ENCODE measurements at regions not wholly inside any gene's neighbourhood (a gene's known extent, or its start where the extent isn't known, plus 50 kb on each side); places are given as distances from the start of the nearest gene placed in this dataset.
"Not testable (repeated sequence)": the region's sequence is repeated elsewhere in the genome, so short reads cannot be mapped to it uniquely, and the experiment has no call there.

- DNase-seq (ENCODE audit: low read depth in 3 of 3): no peak
Observed at GRCh38 chr18:49694402-49694801, 118.9 kb downstream of the ACAA2 start.

- no peak for DNase-seq (ENCODE audit: low read depth in 3 of 3)
Observed at GRCh38 chr18:49693717-49694005, 119.7 kb downstream of the ACAA2 start.

GRCh38 chr18:49692906-49693716, 120.2 kb downstream of the ACAA2 start:
- DNase-seq (ENCODE audit: low read depth in 3 of 3): no peak

GRCh38 chr18:49691177-49691608, 122.1 kb downstream of the ACAA2 start:
- no peak for DNase-seq (ENCODE audit: low read depth in 3 of 3)

- no peak for DNase-seq (ENCODE audit: low read depth in 3 of 3)
Observed at GRCh38 chr18:49690312-49690711, 123.0 kb downstream of the ACAA2 start.

GRCh38 chr18:49685231-49685942, 123.5 kb downstream of the LIPG start:
- no peak for DNase-seq (ENCODE audit: low read depth in 3 of 3)

GRCh38 chr18:49682803-49683190, 120.9 kb downstream of the LIPG start:
- not testable (repeated sequence) for DNase-seq (ENCODE audit: low read depth in 3 of 3)

- DNase-seq (ENCODE audit: low read depth in 3 of 3): no peak
Observed at GRCh38 chr18:49682173-49682802, 120.4 kb downstream of the LIPG start.

- DNase-seq (ENCODE audit: low read depth in 3 of 3): no peak
Observed at GRCh38 chr18:49681387-49681786, 119.5 kb downstream of the LIPG start.

- DNase-seq (ENCODE audit: low read depth in 3 of 3): no peak
Observed at GRCh38 chr18:49678440-49678839, 116.6 kb downstream of the LIPG start.

GRCh38 chr18:49677762-49678413, 116.0 kb downstream of the LIPG start:
- no peak for DNase-seq (ENCODE audit: low read depth in 3 of 3)

GRCh38 chr18:49677081-49677480, 115.2 kb downstream of the LIPG start:
- no peak for DNase-seq (ENCODE audit: low read depth in 3 of 3)

GRCh38 chr18:49673281-49673680, 111.4 kb downstream of the LIPG start:
- no peak for DNase-seq (ENCODE audit: low read depth in 3 of 3)

- DNase-seq (ENCODE audit: low read depth in 3 of 3): no peak
Observed at GRCh38 chr18:49672853-49673252, 111.0 kb downstream of the LIPG start.

GRCh38 chr18:49669403-49669802, 107.5 kb downstream of the LIPG start:
- DNase-seq (ENCODE audit: low read depth in 3 of 3): no peak

- no peak for DNase-seq (ENCODE audit: low read depth in 3 of 3)
Observed at GRCh38 chr18:49668574-49669275, 106.9 kb downstream of the LIPG start.

- DNase-seq (ENCODE audit: low read depth in 3 of 3): no peak
Observed at GRCh38 chr18:49667462-49667861, 105.6 kb downstream of the LIPG start.

- no peak for DNase-seq (ENCODE audit: low read depth in 3 of 3)
Observed at GRCh38 chr18:49666045-49666775, 104.4 kb downstream of the LIPG start.

- DNase-seq (ENCODE audit: low read depth in 3 of 3): no peak
Observed at GRCh38 chr18:49663899-49664890, 102.3 kb downstream of the LIPG start.

- DNase-seq (ENCODE audit: low read depth in 3 of 3): no peak
Observed at GRCh38 chr18:49662506-49662905, 100.6 kb downstream of the LIPG start.
